SK-N-SH treated with all-trans-retinoic acid at 6 μM for 48 hours (cell line): ENCODE measurements at regions not wholly inside any gene's neighbourhood (a gene's known extent, or its start where the extent isn't known, plus 50 kb on each side); places are given as distances from the start of the nearest gene placed in this dataset.

ENCODE experiments used
- ATAC-seq: fragments of 200-7000 bp; cut with Tn5 transposase; 3 replicates; pipeline ENCODE4 v1.9.1; 2020; ENCODE audit warnings: mild to moderate bottlenecking, moderate library complexity
- ARNTL ChIP-seq: fragments of 450-650 bp; formaldehyde crosslinking; IDR thresholded peaks from 2 replicates; pipeline ENCODE4 v1.5.0; 2020; ENCODE audit warnings: low read depth, mild to moderate bottlenecking, moderate library complexity, borderline replicate concordance
- BACH2 ChIP-seq: fragments of 250-450 bp; sonication (Bioruptor Pico); IDR thresholded peaks from 2 replicates; pipeline ENCODE4 v1.9.0; 2021; ENCODE audit warnings: mild to moderate bottlenecking, borderline replicate concordance
- CREB5 ChIP-seq: fragments of 250-450 bp; sonication (Bioruptor Pico); IDR thresholded peaks from 2 replicates; pipeline ENCODE4 v1.5.1; 2020; ENCODE audit warnings: low read depth, mild to moderate bottlenecking, moderate library complexity
- CSDC2 ChIP-seq: fragments of 250-450 bp; sonication (Bioruptor Pico); IDR thresholded peaks from 2 replicates; pipeline ENCODE4 v1.5.0; 2020; ENCODE audit warnings: mild to moderate bottlenecking, moderate library complexity
- CSRNP3 ChIP-seq: fragments of 250-450 bp; sonication (Bioruptor Pico); IDR thresholded peaks from 2 replicates; pipeline ENCODE4 v1.5.1; 2021; ENCODE audit warnings: mild to moderate bottlenecking, moderate library complexity
- ESRRG ChIP-seq: fragments of 250-450 bp; sonication (Bioruptor Pico); IDR thresholded peaks from 2 replicates; pipeline ENCODE4 v1.6.1; 2021; ENCODE audit warnings: mild to moderate bottlenecking
- ISL1 ChIP-seq: fragments of 250-450 bp; sonication (Bioruptor Pico); IDR thresholded peaks from 2 replicates; pipeline ENCODE4 v2.1.2; 2022; ENCODE audit warnings: mild to moderate bottlenecking, moderate library complexity
- OSR1 ChIP-seq: fragments of 250-450 bp; sonication (Bioruptor Pico); IDR thresholded peaks from 2 replicates; pipeline ENCODE4 v1.8.0; 2022; ENCODE audit warnings: moderate library complexity, mild to moderate bottlenecking, inconsistent platforms
- PATZ1 ChIP-seq: fragments of 250-450 bp; sonication (Bioruptor Pico); IDR thresholded peaks from 2 replicates; pipeline ENCODE4 v1.8.0; 2020; ENCODE audit warnings: mild to moderate bottlenecking, moderate library complexity, borderline replicate concordance
- POU6F1 ChIP-seq: fragments of 250-450 bp; sonication (Bioruptor Pico); IDR thresholded peaks from 2 replicates; pipeline ENCODE4 v1.8.0; 2021; ENCODE audit warnings: low read depth, mild to moderate bottlenecking, moderate library complexity, borderline replicate concordance
- PPARA ChIP-seq: fragments of 250-450 bp; sonication (Bioruptor Pico); IDR thresholded peaks from 2 replicates; pipeline ENCODE4 v1.5.0; 2020; ENCODE audit warnings: mild to moderate bottlenecking, borderline replicate concordance
- RARB ChIP-seq: fragments of 250-450 bp; sonication (Bioruptor Pico); IDR thresholded peaks from 2 replicates; pipeline ENCODE4 v1.8.0; 2021; ENCODE audit warnings: mild to moderate bottlenecking, moderate library complexity
- SNAI2 ChIP-seq: fragments of 250-450 bp; sonication (Bioruptor Pico); IDR thresholded peaks from 2 replicates; pipeline ENCODE4 v1.5.0; 2020; ENCODE audit warnings: mild to moderate bottlenecking, moderate library complexity
- TCF4 ChIP-seq: fragments of 250-450 bp; sonication (Bioruptor Pico); IDR thresholded peaks from 2 replicates; pipeline ENCODE4 v1.8.0; 2021; ENCODE audit warnings: mild to moderate bottlenecking, moderate library complexity, borderline replicate concordance
- TOX ChIP-seq: fragments of 250-450 bp; sonication (Bioruptor Pico); IDR thresholded peaks from 2 replicates; pipeline ENCODE4 v1.8.0; 2021; ENCODE audit warnings: mild to moderate bottlenecking, moderate library complexity, borderline replicate concordance
- TSHZ2 ChIP-seq: fragments of 250-450 bp; sonication (Bioruptor Pico); IDR thresholded peaks from 2 replicates; pipeline ENCODE4 v1.5.0; 2020; ENCODE audit warnings: mild to moderate bottlenecking, moderate library complexity
- ZC3H10 ChIP-seq: fragments of 250-450 bp; sonication (Bioruptor Pico); IDR thresholded peaks from 2 replicates; pipeline ENCODE4 v1.5.1; 2021; ENCODE audit warnings: mild to moderate bottlenecking, moderate library complexity
- ZFP30 ChIP-seq: fragments of 450-650 bp; formaldehyde crosslinking; IDR thresholded peaks from 2 replicates; pipeline ENCODE4 v1.5.0; 2022; ENCODE audit warnings: mild to moderate bottlenecking, moderate library complexity
- ZNF565 ChIP-seq: fragments of 450-650 bp; formaldehyde crosslinking; conservative IDR thresholded peaks from 2 replicates; pipeline ENCODE4 v1.5.0; 2020; ENCODE audit warnings: low read depth, mild to moderate bottlenecking, moderate library complexity
- ZNF70 ChIP-seq: fragments of 450-650 bp; formaldehyde crosslinking; IDR thresholded peaks from 2 replicates; pipeline ENCODE4 v1.5.0; 2020; ENCODE audit warnings: mild to moderate bottlenecking, moderate library complexity
- ZNF8 ChIP-seq: fragments of 450-650 bp; formaldehyde crosslinking; IDR thresholded peaks from 2 replicates; pipeline ENCODE4 v1.5.0; 2020; ENCODE audit warnings: mild to moderate bottlenecking, moderate library complexity

- TF ChIP-seq PATZ1 (no peak), ESRRG (CRISPR knock-in tag) (no peak), ISL1 (CRISPR knock-in tag) (no peak), PPARA (CRISPR knock-in tag) (no peak), CREB5 (CRISPR knock-in tag) (no peak), CSDC2 (CRISPR knock-in tag) (no peak), ZNF8 (CRISPR knock-in tag) (no peak), ZNF70 (CRISPR knock-in tag) (no peak), TOX (no peak), TSHZ2 (no peak), ARNTL (no peak), TCF4 (CRISPR knock-in tag) (no peak), ZFP30 (CRISPR knock-in tag) (no peak), ZC3H10 (CRISPR knock-in tag) (no peak), CSRNP3 (no peak), OSR1 (no peak), ZNF565 (CRISPR knock-in tag) (no peak), RARB (no peak), SNAI2 (no peak), BACH2 (no peak)
- TF ChIP-seq, all 23 proteins: peak for 0
Observed at GRCh38 chr16:16925432-16925831, 545.3 kb downstream of the XYLT1 start.

GRCh38 chr16:16928532-16929109, 542.1 kb downstream of the XYLT1 start:
- no peak for ATAC-seq
- TF ChIP-seq PPARA (CRISPR knock-in tag): no peak
- TF ChIP-seq ZNF565 (CRISPR knock-in tag): no peak
- TF ChIP-seq BACH2: no peak
- no peak for TF ChIP-seq ESRRG (CRISPR knock-in tag)
- no peak for TF ChIP-seq CSDC2 (CRISPR knock-in tag)
- no peak for TF ChIP-seq ZFP30 (CRISPR knock-in tag)
- TF ChIP-seq CSRNP3: no peak
- TF ChIP-seq TCF4 (CRISPR knock-in tag): no peak

More at GRCh38 chr16:16925432-16925831, 545.3 kb downstream of the XYLT1 start:
- ATAC-seq: no peak

GRCh38 chr16:16930309-16931000, 540.3 kb downstream of the XYLT1 start:
- ATAC-seq: no peak
- TF ChIP-seq ZFP30 (CRISPR knock-in tag): no peak
- TF ChIP-seq POU6F1 (CRISPR knock-in tag): no peak
- TF ChIP-seq CREB5 (CRISPR knock-in tag): no peak
- no peak for TF ChIP-seq TSHZ2
